H1 (cell line): ENCODE measurements at regions not wholly inside any gene's neighbourhood (a gene's known extent, or its start where the extent isn't known, plus 50 kb on each side); places are given as distances from the start of the nearest gene placed in this dataset.
"Not testable (repeated sequence)": the region's sequence is repeated elsewhere in the genome, so short reads cannot be mapped to it uniquely, and the experiment has no call there.

Experiments used
- KDM4A ChIP-seq: IDR thresholded peaks from one replicate; pipeline ENCODE4 v1.7.1; 2012; ENCODE audit warnings: low read depth, mild to moderate bottlenecking, moderate library complexity, low read length, inconsistent platforms; ENCODE audit not compliant: severe bottlenecking
- POLR2A ChIP-seq, 2 experiments: IDR thresholded peaks; 1 replicate in 1 of 2; 2 replicates in 1 of 2; pipeline ENCODE4 v1.6.1; 2011; ENCODE audit warnings: low read depth in 2 of 2, low read length in 2 of 2, mild to moderate bottlenecking in 2 of 2; ENCODE audit errors: control extremely low read depth in 1 of 2
- RXRA ChIP-seq: IDR thresholded peaks from 2 replicates; pipeline ENCODE4 v1.6.1; 2011; ENCODE audit warnings: low read depth, mild to moderate bottlenecking, low read length, moderate library complexity; ENCODE audit not compliant: insufficient read depth
- TF ChIP-seq, protein P1 (sequence below): IDR thresholded peaks from 2 replicates; pipeline ENCODE4 v1.6.1; 2012; ENCODE audit warnings: inconsistent platforms
- TF ChIP-seq, protein P2 (sequence below), 3 experiments: IDR thresholded peaks; 1 replicate in 2 of 3; 2 replicates in 1 of 3; pipeline versions ENCODE4 v1.5.1 to v1.6.1; 2011; ENCODE audit warnings: low read length in 3 of 3, mild to moderate bottlenecking in 3 of 3, inconsistent platforms in 2 of 3, low read depth in 1 of 3, moderate library complexity in 1 of 3; ENCODE audit not compliant: insufficient read depth in 1 of 3; ENCODE audit errors: control extremely low read depth in 1 of 3

DNA sequence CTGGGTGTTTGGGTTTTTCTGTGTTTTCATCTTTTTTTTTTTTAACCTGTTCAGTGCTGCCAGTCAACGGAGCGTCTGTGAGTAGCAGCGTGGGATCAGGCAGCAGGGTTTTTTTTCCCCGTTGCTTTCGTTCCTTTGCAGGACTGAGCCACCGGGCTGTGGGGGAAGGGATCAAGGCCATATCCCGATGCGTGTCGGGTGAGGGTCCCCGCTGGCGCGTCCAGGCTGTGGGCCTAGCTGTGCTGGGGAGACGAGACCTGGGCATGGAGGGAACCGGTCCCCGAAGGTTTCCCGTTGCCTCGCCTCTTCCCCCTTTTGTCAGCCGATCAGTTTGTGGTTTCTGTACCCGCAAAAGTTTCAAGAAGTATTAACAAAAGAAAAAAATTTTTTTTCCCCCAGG, 218.1 kb downstream of the POTED start:
- not testable (repeated sequence) for TF ChIP-seq POLR2A (IDR thresholded peaks at IDR 0.05; ENCODE audit: control extremely low read depth in 1 of 2, low read depth in 2 of 2, low read length in 2 of 2); KDM4A; RXRA
- TF ChIP-seq, protein P1, sequence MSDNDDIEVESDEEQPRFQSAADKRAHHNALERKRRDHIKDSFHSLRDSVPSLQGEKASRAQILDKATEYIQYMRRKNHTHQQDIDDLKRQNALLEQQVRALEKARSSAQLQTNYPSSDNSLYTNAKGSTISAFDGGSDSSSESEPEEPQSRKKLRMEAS = not testable (repeated sequence)
- TF ChIP-seq, protein P2, sequence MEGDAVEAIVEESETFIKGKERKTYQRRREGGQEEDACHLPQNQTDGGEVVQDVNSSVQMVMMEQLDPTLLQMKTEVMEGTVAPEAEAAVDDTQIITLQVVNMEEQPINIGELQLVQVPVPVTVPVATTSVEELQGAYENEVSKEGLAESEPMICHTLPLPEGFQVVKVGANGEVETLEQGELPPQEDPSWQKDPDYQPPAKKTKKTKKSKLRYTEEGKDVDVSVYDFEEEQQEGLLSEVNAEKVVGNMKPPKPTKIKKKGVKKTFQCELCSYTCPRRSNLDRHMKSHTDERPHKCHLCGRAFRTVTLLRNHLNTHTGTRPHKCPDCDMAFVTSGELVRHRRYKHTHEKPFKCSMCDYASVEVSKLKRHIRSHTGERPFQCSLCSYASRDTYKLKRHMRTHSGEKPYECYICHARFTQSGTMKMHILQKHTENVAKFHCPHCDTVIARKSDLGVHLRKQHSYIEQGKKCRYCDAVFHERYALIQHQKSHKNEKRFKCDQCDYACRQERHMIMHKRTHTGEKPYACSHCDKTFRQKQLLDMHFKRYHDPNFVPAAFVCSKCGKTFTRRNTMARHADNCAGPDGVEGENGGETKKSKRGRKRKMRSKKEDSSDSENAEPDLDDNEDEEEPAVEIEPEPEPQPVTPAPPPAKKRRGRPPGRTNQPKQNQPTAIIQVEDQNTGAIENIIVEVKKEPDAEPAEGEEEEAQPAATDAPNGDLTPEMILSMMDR (IDR thresholded peaks at IDR 0.05; ENCODE audit: control extremely low read depth in 1 of 3, insufficient read depth in 1 of 3, low read depth in 1 of 3, low read length in 3 of 3) = not testable (repeated sequence)
